HG03460 (cell line): ENCODE measurements at regions not wholly inside any gene's neighbourhood (a gene's known extent, or its start where the extent isn't known, plus 50 kb on each side); places are given as distances from the start of the nearest gene placed in this dataset.
A peak's percentile ranks its signal among the peaks of the same experiment; 100 is the strongest.
"Not testable (repeated sequence)": the region's sequence is repeated elsewhere in the genome, so short reads cannot be mapped to it uniquely, and the experiment has no call there.

Source experiments
- ATAC-seq: cut with Tn5 transposase; IDR thresholded peaks from one replicate; pipeline ENCODE4 v1.9.1; 2021; ENCODE audit not compliant: unreplicated experiment

DNA sequence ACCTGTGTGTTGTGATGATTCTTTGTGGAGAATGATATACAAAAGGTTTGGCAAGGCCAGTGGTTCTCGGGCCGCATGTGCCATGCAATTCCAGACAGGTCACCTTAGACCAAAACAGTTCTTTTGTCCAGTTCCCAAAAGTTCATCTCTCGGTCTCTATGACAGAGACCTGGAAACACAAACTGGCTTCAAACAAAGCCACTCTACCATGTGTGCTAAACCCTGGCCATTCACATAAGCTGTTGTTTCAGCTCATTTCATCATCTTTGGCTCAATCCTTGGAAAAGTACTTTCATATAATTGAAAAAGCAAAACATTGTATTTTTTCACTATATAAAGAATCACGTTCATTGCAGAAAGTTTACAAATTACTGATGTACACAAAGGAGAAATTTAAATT, 210.5 kb upstream of the SEMA6A start:
- no peak for ATAC-seq

DNA sequence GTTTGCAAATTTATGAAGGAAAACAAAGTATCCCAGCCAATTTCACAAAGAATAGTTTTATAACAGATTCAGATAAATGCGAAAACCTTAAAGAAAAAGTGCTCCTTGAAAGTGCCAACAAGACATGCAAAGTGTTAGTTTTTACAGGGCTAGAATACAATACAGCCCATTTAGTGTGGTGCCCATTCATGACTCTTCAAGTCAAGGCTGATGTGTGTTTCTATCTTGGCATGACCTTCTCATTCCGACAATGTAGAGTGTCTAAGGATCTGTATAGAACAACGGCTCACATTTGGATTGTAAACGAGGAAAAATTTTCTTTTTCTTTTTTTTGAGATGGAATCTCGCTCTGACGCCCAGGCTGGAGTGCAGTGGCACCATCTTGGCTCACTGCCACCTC, 205.2 kb upstream of the SEMA6A start:
- no peak for ATAC-seq

DNA sequence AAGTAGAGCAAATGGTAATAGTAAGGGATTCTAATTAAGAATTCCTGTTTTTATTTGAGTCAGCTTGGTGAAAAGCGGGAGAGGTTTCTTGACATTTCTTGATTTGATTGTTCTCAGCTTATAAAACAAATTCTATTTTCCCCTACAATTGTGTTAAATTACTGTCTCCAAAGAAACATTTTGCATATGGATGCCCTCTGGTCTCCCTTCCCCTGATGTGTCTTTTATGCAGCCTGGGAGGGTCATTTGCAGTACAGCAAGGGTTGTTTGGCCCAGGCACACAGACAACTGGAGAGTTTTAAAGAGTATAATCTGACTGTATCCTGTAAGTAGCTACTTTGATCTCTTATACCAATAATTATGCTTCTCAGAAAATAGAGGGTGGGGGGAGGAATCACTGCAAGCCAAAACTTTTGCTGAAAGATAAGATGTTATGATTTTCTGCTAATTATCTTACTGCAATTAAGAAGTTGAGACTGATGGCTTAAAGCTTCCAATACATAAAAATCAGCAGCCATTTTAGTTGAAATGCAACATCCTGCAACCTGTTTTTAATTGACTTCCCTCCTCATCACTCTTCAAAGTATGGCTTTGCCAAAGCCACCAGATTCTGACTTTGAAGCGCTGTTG, 204.1 kb upstream of the SEMA6A start:
- no peak for ATAC-seq

DNA sequence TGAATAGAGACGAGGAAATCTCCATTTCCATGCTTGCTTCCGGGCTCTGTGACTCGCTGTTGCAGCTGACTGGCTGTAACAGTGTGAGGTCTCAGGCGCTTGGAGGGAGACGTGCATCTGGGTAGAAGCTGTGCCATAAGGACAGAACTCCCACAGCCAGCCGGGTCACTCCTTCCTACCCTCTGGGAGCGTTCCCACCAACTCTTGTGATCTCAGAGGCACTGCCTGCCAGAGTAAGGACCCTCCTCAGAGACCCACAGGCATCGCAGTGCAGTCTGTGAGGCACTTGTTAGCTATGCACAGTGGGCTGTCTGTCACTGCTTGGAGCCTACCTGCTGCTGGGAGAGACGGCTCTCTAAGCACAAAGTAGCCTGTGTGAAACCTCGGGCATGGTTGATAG, 203.4 kb upstream of the SEMA6A start:
- no peak for ATAC-seq

DNA sequence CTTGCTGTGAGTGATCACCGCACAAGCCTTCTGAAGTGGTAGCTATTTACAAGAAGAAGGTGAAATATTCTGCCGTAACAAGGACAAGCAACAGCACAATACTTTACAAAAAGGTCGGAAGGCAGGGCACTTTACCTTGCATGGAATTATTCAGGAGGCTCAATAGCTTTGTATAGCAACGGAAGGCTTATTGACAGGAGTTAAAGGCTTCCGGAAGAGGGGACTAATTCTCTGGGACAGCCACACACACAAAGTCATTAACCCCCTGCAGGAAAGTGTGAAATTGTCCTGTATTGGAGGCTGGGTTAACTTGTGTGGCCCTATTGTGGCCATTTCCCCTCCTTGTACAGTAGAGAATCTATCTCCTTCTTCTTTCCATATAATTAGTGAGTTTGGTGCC, 199.3 kb upstream of the SEMA6A start:
- no peak for ATAC-seq

DNA sequence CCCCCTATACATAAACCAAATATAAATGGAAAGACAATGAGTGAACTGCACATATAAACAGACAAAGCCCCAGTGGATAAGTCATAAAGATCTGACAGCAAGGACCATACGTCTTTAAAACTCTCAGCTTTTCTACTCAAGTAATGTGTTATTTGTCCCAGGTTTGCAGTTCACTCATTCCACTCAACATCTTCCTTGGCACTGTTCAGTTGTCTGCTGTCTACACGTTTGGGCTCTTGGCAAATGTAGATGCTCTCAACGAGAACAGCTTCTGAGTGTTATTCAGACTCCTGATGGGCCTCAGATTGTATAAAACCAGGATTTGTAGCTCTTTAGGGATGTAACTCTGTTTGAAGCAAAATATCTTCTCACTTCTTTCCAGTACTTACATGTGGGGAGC, 198.2 kb upstream of the SEMA6A start:
- ATAC-seq: no peak

DNA sequence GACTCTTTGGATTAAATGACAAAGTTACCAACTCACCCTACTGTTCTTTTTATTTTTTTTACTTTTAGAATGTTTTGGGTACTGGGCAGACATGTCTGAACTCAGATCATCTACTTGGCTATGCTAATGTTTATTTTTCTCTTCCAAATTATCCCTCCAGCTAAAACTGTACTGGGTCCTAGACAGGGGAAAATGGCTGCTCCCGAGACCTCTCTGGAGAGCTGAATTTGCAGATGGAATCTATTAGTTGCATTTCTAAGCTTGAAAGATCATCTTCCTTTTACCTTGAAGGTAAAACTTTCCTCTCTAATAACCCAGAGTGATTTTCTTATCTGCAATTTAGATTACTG, 197.5 kb upstream of the SEMA6A start:
- ATAC-seq: no peak

DNA sequence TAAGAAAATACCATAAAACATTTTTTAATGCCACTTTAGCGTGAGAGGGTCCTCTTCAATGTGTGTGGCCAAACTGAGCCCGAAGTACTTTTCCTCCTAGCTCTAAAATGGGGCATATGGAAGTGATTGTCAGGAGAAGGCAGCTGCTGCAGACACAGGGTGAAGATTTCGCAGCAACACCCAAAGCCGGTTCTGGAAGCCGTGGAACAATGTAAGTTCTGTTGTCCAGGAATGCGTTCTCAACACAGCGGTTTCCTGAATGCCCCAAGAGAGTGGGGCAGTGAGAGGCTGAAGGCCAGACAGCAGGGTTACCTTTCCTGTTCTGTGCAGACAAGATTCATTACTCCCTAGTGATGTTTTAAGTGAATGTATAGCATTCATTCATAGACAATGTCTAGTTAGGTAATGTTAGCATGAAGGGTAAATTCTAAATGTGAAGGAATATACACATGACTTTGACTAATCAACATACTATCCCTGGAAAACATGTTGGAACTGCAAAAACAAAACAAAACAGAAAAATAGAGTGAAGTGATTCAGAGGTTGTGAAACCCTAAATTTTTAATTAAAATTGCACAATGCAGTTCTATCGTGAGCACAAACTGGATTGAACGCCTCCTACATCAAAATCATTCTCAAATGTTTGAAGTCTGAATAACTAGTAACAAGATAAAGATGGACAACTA, 197.0 kb upstream of the SEMA6A start:
- no peak for ATAC-seq

DNA sequence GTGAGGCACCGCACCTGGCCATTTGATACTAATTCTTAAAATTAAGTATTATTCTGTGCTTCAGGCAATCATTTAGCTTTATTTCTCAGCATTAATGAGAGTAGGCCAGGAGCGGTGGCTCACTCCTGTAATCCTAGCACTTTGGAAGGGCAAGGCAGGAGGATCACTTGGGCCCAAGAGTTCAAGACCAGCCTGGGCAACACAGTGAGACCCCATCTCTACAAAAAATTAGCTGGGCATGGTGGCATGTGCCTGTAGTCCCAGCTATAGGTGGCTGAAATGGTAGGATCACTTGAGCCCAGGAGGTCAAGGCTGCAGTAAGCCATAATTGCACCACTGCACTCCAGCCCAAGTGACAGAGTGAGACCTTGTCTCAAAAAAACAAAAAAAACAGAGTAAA, 195.3 kb upstream of the SEMA6A start:
- ATAC-seq: not testable (repeated sequence)

DNA sequence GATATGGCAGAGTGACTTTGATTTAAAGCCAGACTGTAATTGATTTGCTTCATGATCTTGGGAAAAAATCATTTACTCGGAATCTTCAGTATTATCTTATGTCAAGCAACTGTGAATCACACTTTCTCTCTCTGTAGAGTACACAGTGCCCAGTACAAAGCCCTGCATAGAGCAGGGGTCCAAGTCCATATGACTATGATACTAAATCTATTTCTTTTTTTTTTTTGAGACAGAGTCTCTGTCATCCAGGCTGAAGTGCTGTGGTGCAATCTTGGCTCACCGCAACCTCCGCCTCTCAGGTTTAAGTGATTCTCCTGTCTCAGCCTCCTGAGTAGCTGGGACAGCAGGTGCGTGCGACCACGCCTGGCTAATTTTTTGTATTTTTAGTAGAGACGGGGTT, 194.8 kb upstream of the SEMA6A start:
- ATAC-seq: no peak

DNA sequence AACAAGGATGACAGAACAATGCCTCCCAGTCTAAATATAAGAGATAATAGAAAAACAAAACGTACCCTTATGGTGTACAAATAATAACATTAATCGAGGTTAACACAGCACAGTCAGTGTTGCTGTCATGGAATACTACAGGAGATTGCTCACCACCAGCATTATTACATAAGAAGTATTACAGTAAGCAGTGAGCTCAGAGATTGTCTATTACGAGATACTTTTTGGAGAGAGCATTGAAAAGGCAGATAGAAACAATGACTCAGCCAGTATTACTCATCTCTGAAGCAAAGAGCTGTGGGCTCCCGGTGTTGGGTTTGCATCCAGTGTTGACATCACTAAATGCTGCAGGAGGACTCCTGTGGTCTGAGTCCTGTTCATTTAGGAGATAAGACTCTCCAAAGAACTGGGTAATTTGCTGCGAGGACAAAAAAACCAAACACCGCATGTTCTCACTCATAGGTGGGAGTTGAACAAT, 191.9 kb upstream of the SEMA6A start:
- peak; percentile 36 for ATAC-seq

DNA sequence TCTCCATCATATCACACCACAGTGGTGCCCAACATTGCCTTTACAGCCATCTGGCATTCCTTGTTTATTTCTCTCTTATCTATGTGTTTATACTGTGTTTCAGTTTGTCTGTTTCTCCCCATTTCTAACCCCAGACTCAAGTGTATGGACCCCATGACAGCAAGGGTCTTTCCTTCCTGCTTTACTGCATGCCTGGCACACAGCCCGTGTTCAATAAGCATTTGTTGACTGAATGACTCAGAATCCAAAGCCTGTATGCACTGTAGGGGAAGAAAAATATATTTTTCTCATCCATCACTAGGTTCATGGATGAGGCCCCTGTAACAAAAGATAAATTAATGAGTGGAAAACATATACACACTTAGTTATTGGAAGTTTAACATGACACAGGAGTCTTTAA, 190.8 kb upstream of the SEMA6A start:
- no peak for ATAC-seq

DNA sequence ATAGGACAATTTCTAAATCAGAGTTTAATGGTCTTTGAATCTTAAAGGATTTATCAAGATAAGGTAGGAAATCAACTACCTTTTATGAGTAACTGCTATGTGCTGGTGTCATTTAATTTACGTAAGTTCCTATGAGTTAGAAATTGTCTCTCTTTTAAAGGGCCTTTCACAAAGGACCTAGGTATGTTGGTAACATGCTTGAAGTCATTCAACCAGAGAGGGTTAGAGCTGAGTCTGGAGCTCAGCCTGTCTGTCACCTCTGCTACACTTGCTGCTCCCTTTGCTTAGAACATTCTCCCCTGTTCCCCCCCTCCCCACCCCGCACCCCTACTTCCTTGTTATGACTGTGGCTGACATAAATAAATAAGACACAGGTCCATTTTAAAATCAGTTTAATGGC, 190.3 kb upstream of the SEMA6A start:
- no peak for ATAC-seq

DNA sequence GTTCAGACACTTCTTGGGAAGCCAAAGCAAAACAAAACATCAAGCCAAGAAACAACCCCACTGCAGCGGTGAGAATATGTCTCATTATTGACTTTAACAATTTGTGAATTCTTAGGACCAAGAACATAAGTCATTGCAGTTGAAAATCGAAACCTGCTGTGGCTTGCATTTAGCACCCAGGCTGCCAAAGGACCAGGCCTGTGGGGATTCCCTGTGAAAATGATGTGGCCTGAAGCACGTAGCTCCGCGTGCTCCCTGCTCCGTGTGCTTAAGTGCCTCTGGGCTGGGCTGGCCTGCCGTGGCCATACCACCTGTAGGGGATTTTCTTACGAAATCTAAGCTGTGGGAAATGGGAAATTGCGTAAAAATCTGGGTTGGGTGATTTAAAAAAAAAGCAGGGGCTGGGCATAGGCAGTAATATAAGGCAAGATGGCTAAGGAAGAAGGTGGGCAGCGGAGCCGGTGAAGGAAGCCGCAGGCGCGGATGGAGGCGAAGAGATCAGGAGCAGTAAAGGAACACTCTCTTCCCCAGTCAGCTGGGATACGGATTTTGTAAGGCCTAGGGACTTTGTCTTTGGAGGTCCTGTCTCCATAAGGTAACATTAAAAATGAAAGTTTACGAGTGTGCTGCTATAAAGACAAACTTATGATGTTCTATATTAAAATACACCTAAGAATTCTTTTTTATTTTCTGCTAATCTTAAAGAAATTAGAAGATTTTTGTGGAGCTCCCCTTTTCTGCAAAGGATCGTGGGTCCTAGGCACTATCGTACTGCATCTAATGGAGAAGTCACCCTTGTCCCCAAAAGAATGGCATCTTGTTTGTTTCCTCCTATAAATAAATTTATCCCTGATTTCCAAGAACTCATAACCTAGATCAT, 189.6 kb upstream of the SEMA6A start:
- peak; percentile 77 for ATAC-seq

DNA sequence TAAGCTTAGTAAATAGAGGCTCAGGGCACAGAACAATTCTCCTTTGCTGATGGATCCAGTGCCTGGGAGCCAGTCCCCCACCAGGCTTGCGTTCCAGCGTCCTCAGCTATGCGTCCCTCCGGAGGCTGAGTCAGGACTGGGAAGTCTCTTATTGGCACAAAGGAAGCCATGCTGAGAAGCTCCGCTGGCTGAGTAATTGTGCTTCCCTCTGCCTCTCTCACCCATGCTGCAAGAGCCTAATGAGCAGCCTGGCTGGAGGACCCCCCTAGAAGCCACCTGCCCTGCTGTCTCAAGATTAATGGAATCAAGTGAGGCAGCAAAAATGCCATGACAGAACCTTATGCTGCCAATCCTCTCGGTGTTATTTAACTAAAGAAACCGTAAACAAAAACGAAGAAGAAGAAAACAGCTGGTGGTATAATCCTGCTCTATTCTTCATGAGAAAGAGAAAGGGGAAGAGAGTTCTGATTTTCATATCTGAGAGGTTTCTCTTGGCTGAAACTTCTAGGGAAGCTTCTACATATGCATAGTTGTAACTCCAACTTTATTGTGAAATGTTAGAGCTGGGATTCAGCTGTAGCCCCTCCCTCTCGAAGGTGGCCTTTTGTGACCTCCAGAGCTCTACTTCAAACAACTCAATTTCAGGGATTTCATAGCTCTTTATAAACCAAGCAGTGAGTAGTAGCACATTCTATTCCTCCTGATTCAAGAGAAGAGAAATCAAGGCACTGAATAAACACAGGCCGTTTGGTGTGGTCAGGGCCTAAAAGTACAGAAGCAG, 185.4 kb upstream of the SEMA6A start:
- no peak for ATAC-seq

DNA sequence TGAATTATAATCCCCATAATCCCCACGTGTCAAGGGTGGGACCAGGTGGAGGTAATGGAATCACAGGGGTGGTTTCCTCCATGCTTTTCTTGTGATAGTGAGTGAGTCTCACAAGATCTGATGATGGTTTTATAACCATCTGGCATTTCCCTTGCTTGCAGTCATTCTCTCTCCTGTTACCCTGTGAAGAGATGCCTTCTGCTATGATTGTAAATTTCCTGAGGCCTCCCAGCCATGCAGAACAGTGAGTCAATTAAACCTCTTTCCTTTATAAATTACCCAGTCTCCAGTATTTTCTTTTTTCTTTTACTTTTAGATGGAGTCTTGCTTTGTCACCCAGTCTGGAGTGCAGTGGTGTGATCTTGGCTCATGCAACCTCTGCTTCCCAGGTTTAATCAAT, 182.7 kb upstream of the SEMA6A start:
- no peak for ATAC-seq

DNA sequence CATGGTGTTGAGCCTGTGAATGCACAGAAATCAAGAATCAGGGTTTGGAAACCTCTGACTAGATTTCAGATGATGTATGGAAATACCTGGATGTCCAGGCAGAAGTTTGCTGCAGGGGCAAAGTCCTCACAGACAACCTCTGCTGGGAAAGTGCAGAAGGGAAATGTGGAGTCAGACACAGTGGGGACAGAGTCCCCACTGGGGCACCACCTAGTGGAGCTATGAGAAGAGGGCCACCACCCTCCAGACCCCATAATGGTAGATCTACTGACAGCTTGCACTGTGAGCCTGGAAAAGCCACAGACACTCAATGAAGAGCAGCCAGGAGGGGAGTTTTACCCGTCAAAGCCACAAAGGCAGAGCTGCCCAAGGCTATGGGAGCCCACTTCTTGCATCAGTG, 181.9 kb upstream of the SEMA6A start:
- ATAC-seq: no peak

DNA sequence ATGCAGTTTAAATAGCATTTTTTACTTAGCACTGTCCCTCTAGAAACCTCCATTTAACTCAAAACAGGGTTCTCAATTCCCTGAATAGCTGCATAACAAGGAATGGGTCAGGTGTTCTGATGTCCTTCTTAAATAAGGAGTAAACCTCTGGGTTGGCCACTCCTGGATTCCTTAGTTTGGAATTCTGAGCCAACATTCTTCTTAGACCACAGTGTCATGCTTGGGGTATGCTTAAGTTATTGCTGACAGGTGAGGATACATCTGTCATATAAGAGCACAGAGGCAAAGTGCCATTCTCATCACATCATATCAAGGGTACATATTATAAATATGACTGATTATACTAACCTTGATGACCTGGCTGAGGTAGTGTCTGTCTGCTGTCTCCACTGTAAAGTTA, 179.9 kb upstream of the SEMA6A start:
- no peak for ATAC-seq

DNA sequence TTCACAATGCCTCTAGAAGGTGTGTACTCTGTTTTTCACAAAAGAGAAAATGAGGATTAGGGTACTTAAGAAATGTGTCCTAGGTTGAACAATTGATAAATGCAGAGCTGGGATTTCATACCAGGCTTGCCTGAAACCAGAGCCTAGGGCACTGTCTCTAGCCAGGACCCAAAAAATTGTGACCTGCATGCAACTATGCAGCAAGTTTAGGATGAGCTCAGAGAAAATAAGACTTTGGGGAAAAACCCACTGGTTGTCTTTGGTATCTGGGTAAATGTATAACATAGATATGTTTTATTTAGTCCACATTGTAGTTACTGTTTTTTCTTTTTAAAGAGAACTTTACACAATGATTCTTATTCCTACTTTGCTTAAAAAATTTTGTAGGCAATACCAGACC, 177.1 kb upstream of the SEMA6A start:
- no peak for ATAC-seq

DNA sequence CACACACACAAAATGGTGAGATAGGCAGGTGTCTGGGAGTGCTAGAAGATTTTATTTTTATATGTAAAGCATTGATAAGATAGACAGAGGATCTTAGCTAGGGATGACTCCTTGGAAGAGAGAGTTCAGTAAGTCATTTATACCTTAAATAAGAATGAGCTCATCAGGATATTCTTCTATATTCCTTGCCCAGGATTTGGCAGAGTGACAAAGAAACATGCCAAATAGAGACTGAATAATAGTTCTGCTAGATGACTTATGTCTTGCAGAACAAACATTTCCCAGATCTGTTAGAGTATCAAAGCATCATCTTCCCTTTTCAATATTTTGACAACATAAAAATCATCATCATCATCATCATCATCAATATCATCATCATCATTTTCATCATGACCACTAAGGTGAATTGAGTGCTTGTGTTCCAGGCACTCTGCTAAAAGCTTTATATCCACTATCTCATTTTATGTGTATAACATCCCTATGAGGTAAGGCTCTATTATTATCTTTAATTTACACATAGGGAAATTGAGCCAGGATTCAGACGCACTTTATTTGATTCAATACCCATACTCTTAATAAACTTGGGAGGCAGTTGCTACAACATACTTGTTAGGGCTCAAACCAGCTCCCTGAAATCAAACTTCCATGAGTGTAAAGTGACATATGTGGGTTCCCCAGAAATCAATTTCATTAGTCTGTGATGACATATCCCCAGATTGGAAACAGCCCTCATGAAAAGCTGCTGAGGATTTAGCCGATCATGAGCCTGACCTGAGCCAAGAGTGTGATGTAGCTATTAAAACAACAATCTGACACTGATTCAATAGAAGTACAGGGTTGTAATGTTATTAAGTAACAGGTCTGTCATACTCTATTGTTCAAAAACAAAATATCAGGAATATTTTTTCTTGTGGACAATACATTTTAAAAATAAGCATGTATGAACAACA, 176.3 kb upstream of the SEMA6A start:
- ATAC-seq: no peak
